ENCODE measurements at regions not wholly inside any gene's neighbourhood (a gene's known extent, or its start where the extent isn't known, plus 50 kb on each side); places are given as distances from the start of the nearest gene placed in this dataset.

DNA sequence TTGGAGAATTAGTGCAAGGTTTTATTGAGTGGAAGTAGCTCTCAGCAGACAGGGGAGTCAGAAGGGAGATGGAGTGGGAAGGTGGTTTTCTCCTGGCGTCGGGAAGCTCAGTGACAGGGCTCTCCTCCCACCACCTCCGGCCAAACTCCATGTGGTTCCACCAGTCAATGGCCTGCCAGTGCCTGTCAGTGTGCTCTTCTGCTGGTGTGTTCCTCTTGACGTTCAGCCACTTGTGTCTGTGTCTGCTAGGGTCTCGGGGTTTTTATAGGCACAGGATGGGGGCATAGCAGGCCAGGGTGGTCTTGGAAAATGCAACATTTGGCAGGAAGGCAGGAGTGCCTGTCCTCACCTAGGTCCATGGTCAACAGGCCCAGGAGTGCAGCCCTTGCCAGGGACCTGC is 506.7 kb upstream of the KIF2B start:
- TF ChIP-seq POLR2A (IDR thresholded peaks at IDR 0.05; ENCODE audit: low read depth, low read length) (no peak), CEBPB (IDR thresholded peaks at IDR 0.05; ENCODE audit: low read depth, low read length) (no peak), CHD1 (IDR thresholded peaks at IDR 0.05; ENCODE audit: low read depth, low read length) (no peak), MXI1 (IDR thresholded peaks at IDR 0.05; ENCODE audit: borderline replicate concordance, low read depth, low read length) (no peak), RCOR1 (IDR thresholded peaks at IDR 0.05; ENCODE audit: insufficient replicate concordance, low read length) (no peak), SMC3 (IDR thresholded peaks at IDR 0.05; ENCODE audit: low read depth, low read length) (no peak), RFX5 (IDR thresholded peaks at IDR 0.05; ENCODE audit: low read depth, low read length) (no peak), MAFK (IDR thresholded peaks at IDR 0.05; ENCODE audit: low read depth, low read length) (no peak), NFE2L2 (IDR thresholded peaks at IDR 0.05; ENCODE audit: low read depth, low read length) (no peak), BHLHE40 (IDR thresholded peaks at IDR 0.05; ENCODE audit: low read depth, low read length) (no peak), RAD21 (IDR thresholded peaks at IDR 0.05; ENCODE audit: low read length) (no peak)
- TF ChIP-seq, protein P1, sequence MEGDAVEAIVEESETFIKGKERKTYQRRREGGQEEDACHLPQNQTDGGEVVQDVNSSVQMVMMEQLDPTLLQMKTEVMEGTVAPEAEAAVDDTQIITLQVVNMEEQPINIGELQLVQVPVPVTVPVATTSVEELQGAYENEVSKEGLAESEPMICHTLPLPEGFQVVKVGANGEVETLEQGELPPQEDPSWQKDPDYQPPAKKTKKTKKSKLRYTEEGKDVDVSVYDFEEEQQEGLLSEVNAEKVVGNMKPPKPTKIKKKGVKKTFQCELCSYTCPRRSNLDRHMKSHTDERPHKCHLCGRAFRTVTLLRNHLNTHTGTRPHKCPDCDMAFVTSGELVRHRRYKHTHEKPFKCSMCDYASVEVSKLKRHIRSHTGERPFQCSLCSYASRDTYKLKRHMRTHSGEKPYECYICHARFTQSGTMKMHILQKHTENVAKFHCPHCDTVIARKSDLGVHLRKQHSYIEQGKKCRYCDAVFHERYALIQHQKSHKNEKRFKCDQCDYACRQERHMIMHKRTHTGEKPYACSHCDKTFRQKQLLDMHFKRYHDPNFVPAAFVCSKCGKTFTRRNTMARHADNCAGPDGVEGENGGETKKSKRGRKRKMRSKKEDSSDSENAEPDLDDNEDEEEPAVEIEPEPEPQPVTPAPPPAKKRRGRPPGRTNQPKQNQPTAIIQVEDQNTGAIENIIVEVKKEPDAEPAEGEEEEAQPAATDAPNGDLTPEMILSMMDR (conservative IDR thresholded peaks at IDR 0.05; ENCODE audit: low read depth, low read length) = no peak
- TF ChIP-seq, protein P2, sequence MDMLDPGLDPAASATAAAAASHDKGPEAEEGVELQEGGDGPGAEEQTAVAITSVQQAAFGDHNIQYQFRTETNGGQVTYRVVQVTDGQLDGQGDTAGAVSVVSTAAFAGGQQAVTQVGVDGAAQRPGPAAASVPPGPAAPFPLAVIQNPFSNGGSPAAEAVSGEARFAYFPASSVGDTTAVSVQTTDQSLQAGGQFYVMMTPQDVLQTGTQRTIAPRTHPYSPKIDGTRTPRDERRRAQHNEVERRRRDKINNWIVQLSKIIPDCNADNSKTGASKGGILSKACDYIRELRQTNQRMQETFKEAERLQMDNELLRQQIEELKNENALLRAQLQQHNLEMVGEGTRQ (IDR thresholded peaks at IDR 0.05; ENCODE audit: low read depth, low read length) = no peak
- TF ChIP-seq, protein P3, sequence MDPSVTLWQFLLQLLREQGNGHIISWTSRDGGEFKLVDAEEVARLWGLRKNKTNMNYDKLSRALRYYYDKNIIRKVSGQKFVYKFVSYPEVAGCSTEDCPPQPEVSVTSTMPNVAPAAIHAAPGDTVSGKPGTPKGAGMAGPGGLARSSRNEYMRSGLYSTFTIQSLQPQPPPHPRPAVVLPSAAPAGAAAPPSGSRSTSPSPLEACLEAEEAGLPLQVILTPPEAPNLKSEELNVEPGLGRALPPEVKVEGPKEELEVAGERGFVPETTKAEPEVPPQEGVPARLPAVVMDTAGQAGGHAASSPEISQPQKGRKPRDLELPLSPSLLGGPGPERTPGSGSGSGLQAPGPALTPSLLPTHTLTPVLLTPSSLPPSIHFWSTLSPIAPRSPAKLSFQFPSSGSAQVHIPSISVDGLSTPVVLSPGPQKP (IDR thresholded peaks at IDR 0.05; ENCODE audit: borderline replicate concordance, low read depth, low read length) = no peak

More for the DNA sequence above, 506.7 kb upstream of the KIF2B start:
- ChIA-PET POLR2A (ENCODE audit: unreplicated experiment) (no interaction called here), CTCF (no interaction called here)
- H2AK5ac ChIP-seq (ENCODE audit: low read depth, low read length) = no peak overlapping the region
- no peaks in the 10 kb centered on the region for H3K4me1 ChIP-seq (ENCODE audit: control insufficient read depth, insufficient read depth, low read length)
- no peaks in the 10 kb centered on the region for H3K9me1 ChIP-seq (ENCODE audit: insufficient read depth, low read length)
- H4K20me1 ChIP-seq (ENCODE audit: insufficient read depth, low read length) = no peaks in the 10 kb centered on the region
- BruUV-seq (replicated peaks) = no TSS peak
- H3K9ac ChIP-seq (ENCODE audit: low read depth, low read length) = no peak overlapping the region
- no peak overlapping the region for H3K4me2 ChIP-seq (ENCODE audit: low read depth, low read length)
- H3K36me3 ChIP-seq (ENCODE audit: control insufficient read depth, insufficient read depth, low read length) = no peaks in the 10 kb centered on the region
- no peak overlapping the region for H3K23ac ChIP-seq (ENCODE audit: low read depth, low read length)
- in situ Hi-C loops (cut with MboI; ENCODE audit: low sequenced_read_pairs) (no loop called here), dilution Hi-C loops (cut with HindIII; ENCODE audit: low sequenced_read_pairs, unreplicated experiment) (no loop called here), intact Hi-C loops (cut with micrococcal nuclease) (no loop called here)
- H3K18ac ChIP-seq (ENCODE audit: low read depth, low read length) = no peak overlapping the region
- WGBS, 2 experiments (ENCODE audit: extremely low coverage in 2 of 2, insufficient read length in 1 of 2) = no CpG with 5 or more reads among the region's 5 CpGs
- H2AFZ ChIP-seq (replicated peaks; ENCODE audit: low read length, poor library complexity) = no peak overlapping the region
- H4K91ac ChIP-seq (ENCODE audit: insufficient read depth, low read depth, low read length) = no peak overlapping the region
- H4K5ac ChIP-seq (ENCODE audit: low read depth, low read length) = no peak overlapping the region
- no peaks in the 10 kb centered on the region for H3K27me3 ChIP-seq (ENCODE audit: control insufficient read depth, insufficient read depth, low read length)
- H2AK9ac ChIP-seq (replicated peaks; ENCODE audit: low read depth, low read length, poor library complexity) = no peak overlapping the region
- H3K27ac ChIP-seq (ENCODE audit: insufficient read depth, low read length) = no peak overlapping the region
- no peak overlapping the region for H3K56ac ChIP-seq (ENCODE audit: extremely low read depth, insufficient read depth, low read length)
- H3K79me1 ChIP-seq (ENCODE audit: low read depth in 1 of 2, low read length in 2 of 2) = no peaks in the 10 kb centered on the region
- H3K14ac ChIP-seq (replicated peaks; ENCODE audit: low read depth, low read length) = no peak overlapping the region
- ATAC-seq (ENCODE audit: low read depth) = no peak
- no peak overlapping the region for H4K8ac ChIP-seq (ENCODE audit: low read depth in 2 of 2, low read length in 2 of 2)
- H2BK5ac ChIP-seq (ENCODE audit: low read depth, low read length, poor library complexity, severe bottlenecking) = no peak overlapping the region
- DNase-seq = no peak
- H3K4me3 ChIP-seq (ENCODE audit: insufficient read depth, low read depth, low read length) = no peak overlapping the region
- H2BK120ac ChIP-seq (ENCODE audit: low read depth, low read length) = no peak overlapping the region
- H2BK20ac ChIP-seq (ENCODE audit: low read depth, low read length) = no peak overlapping the region
- H3K4ac ChIP-seq (ENCODE audit: low read depth, low read length) = no peak overlapping the region
- peaks cover 5% of the 10 kb centered on the region for H3K9me3 ChIP-seq (ENCODE audit: control insufficient read depth, insufficient read depth, low read length)
- H2BK15ac ChIP-seq (ENCODE audit: low read depth, low read length) = no peak overlapping the region

All from IMR-90 (cell line).